SU-DHL-6 (cell line): ENCODE measurements at regions not wholly inside any gene's neighbourhood (a gene's known extent, or its start where the extent isn't known, plus 50 kb on each side); places are given as distances from the start of the nearest gene placed in this dataset.

Experiments
- H2AFZ ChIP-seq: fragments of 200-600 bp; sonication (generic); 2 replicates; pipeline ENCODE4 v1.6.1; 2014; ENCODE audit warnings: low read depth, mild to moderate bottlenecking, moderate library complexity, mixed read lengths, antibody characterized with exemption, low read length; ENCODE audit not compliant: severe bottlenecking
- H3F3A ChIP-seq: fragments of 200-600 bp; shearing (Covaris generic); 2 replicates; pipeline ENCODE4 v1.6.0; 2016; ENCODE audit warnings: antibody characterized with exemption, mild to moderate bottlenecking; ENCODE audit not compliant: insufficient read depth
- H3K27ac ChIP-seq: fragments of 200-600 bp; sonication (generic); 2 replicates; pipeline ENCODE4 v1.5.1; 2016; ENCODE audit warnings: low read depth, mild to moderate bottlenecking, low read length, moderate library complexity, mixed read lengths
- H3K27me3 ChIP-seq: fragments of 200-600 bp; sonication (generic), shearing (Covaris generic); 2 replicates; pipeline ENCODE4 v1.6.0; 2014; ENCODE audit warnings: mild to moderate bottlenecking, low read length
- H3K36me3 ChIP-seq: fragments of 200-600 bp; sonication (generic); 2 replicates; pipeline ENCODE4 v1.6.1; 2014; ENCODE audit warnings: mild to moderate bottlenecking, low read length, mixed read lengths
- H3K4me2 ChIP-seq: fragments of 300-600, 200-600 bp; shearing (Covaris generic), sonication (generic); 2 replicates; pipeline ENCODE4 v1.6.0; 2014; ENCODE audit warnings: low read length, low read depth, mild to moderate bottlenecking; ENCODE audit not compliant: poor library complexity, severe bottlenecking
- H3K4me3 ChIP-seq: fragments of 200-600 bp; sonication (generic); 2 replicates; pipeline ENCODE4 v1.5.1; 2014; ENCODE audit warnings: antibody characterized with exemption, low read length, mild to moderate bottlenecking, mixed read lengths; ENCODE audit not compliant: insufficient read depth, poor library complexity, severe bottlenecking
- H3K79me2 ChIP-seq: fragments of 200-600 bp; sonication (generic); 2 replicates; pipeline ENCODE4 v1.6.1; 2014; ENCODE audit warnings: mild to moderate bottlenecking, low read length, moderate library complexity; ENCODE audit not compliant: insufficient read depth
- H3K9ac ChIP-seq: fragments of 200-600 bp; sonication (generic); 2 replicates; pipeline ENCODE4 v1.7.0; 2014; ENCODE audit warnings: mild to moderate bottlenecking, low read length
- H3K9me2 ChIP-seq: fragments of 200-600 bp; sonication (generic); replicated peaks from 2 replicates; pipeline ENCODE4 v1.6.1; 2014; ENCODE audit warnings: low read length; ENCODE audit not compliant: insufficient read depth
- H3K9me3 ChIP-seq: fragments of 200-600 bp; sonication (generic); 2 replicates; pipeline ENCODE4 v1.6.1; 2014; ENCODE audit warnings: low read length, mixed read lengths; ENCODE audit not compliant: insufficient read depth
- H4K20me1 ChIP-seq: fragments of 200-600 bp; sonication (generic); 2 replicates; pipeline ENCODE4 v1.6.1; 2014; ENCODE audit warnings: low read depth, mild to moderate bottlenecking, antibody characterized with exemption, low read length, moderate library complexity, mixed read lengths
- CTCF ChIP-seq: fragments of 200-600 bp; sonication (generic); IDR thresholded peaks from one replicate; pipeline ENCODE4 v1.5.1; 2017; ENCODE audit warnings: antibody characterized with exemption, mild to moderate bottlenecking, low read length, moderate library complexity; ENCODE audit not compliant: insufficient read depth, poor library complexity, severe bottlenecking
- EZH2phosphoT487 ChIP-seq: fragments of 200-600 bp; sonication (generic), shearing (Covaris generic); conservative IDR thresholded peaks from 2 replicates; pipeline ENCODE4 v1.6.1; 2018; ENCODE audit warnings: mild to moderate bottlenecking, antibody characterized with exemption, low read length, moderate library complexity, mixed read lengths

DNA sequence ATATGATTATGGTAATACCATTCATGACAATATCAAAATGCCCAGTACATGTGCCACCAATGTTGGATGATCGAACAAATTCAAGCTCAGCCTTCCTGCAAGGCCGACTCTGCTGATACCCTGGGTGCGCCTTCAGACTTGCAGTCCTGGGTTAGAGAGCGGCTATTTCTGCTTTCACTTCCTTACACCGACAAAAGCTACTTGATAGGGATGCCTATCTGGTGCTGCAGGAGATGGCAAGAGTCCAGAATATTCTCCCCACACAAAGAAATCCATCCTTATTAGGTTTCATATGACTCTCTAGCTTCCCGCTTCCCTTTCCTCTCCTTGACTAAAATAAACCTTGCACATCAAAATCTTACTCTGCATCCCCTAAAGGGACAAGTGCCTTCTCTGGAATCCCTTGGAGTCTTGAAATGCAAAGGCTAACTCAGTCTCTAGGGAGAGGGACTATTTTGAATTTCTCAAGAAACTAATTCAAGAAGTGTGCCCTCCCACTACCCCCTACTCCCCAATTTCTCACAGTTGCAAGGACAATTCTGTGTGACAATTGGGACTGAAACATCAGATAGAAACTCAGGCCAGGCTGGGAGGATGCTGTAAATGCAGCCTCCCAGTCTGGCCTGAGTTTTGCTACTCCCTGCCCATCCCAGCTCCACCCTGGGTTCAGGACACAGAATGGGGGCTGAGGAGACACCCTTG lies 103.1 kb upstream of the USP24 start:
- Histone ChIP-seq H4K20me1 (no peaks in the 10 kb centered on the region), H3F3A (no peaks in the 10 kb centered on the region), H3K79me2 (no peaks in the 10 kb centered on the region), H3K36me3 (no peaks in the 10 kb centered on the region), H3K27me3 (no peaks in the 10 kb centered on the region), H3K4me2 (no peak overlapping the region), H3K27ac (no peak overlapping the region), H3K9ac (no peak overlapping the region), H3K9me3 (no peaks in the 10 kb centered on the region), H3K9me2 (no peaks in the 10 kb centered on the region), H3K4me3 (no peak overlapping the region), H2AFZ (no peak overlapping the region)
- TF ChIP-seq CTCF = no peak
- TF ChIP-seq EZH2phosphoT487 = no peak

DNA sequence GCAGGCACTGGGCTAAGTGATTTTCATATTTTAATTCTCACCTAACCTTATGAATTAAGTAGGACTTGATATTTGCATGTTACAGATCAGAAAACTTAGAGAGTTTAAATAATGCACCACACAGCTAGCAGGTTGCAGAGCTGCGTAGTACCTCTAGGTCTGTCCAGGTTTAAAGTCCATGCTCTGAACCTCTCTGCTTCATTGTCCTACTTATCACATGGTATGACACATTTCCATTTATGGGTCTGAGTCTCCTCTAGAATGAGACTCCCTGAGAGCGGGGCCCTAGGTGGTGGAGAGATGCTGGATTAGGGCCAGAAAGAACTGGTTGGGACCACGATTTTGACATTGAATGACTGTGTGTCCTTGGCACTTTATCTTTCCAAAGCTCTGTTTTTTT lies 102.5 kb upstream of the USP24 start:
- no peak overlapping the region for H3K9ac ChIP-seq
- H2AFZ ChIP-seq = no peak overlapping the region
- no peak overlapping the region for H3K4me2 ChIP-seq
- TF ChIP-seq EZH2phosphoT487 (no peak), CTCF (no peak)
- H3K9me3 ChIP-seq = no peaks in the 10 kb centered on the region
- H3K9me2 ChIP-seq = no peaks in the 10 kb centered on the region
- no peaks in the 10 kb centered on the region for H3K79me2 ChIP-seq
- no peaks in the 10 kb centered on the region for H3F3A ChIP-seq
- H4K20me1 ChIP-seq = no peaks in the 10 kb centered on the region
- no peaks in the 10 kb centered on the region for H3K27me3 ChIP-seq
- H3K4me3 ChIP-seq = no peak overlapping the region
- no peaks in the 10 kb centered on the region for H3K36me3 ChIP-seq
- H3K27ac ChIP-seq = no peak overlapping the region

- TF ChIP-seq CTCF = no peak
- TF ChIP-seq EZH2phosphoT487 = no peak
- H4K20me1 ChIP-seq = no peaks in the 10 kb centered on the region
- no peak overlapping the region for H3K9ac ChIP-seq
- H2AFZ ChIP-seq = no peak overlapping the region
- no peaks in the 10 kb centered on the region for H3K27me3 ChIP-seq
- H3K27ac ChIP-seq = no peak overlapping the region
- no peaks in the 10 kb centered on the region for H3K79me2 ChIP-seq
- no peaks in the 10 kb centered on the region for H3K9me2 ChIP-seq
- H3K4me3 ChIP-seq = no peak overlapping the region
- no peaks in the 10 kb centered on the region for H3F3A ChIP-seq
- no peaks in the 10 kb centered on the region for H3K9me3 ChIP-seq
- no peaks in the 10 kb centered on the region for H3K36me3 ChIP-seq
- H3K4me2 ChIP-seq = no peak overlapping the region
Measured at GRCh38 chr1:55316947-55317662, 101.9 kb upstream of the USP24 start.
